ENCODE measurements at regions not wholly inside any gene's neighbourhood (a gene's known extent, or its start where the extent isn't known, plus 50 kb on each side); places are given as distances from the start of the nearest gene placed in this dataset.
A peak's percentile ranks its signal among the peaks of the same experiment; 100 is the strongest.

DNA sequence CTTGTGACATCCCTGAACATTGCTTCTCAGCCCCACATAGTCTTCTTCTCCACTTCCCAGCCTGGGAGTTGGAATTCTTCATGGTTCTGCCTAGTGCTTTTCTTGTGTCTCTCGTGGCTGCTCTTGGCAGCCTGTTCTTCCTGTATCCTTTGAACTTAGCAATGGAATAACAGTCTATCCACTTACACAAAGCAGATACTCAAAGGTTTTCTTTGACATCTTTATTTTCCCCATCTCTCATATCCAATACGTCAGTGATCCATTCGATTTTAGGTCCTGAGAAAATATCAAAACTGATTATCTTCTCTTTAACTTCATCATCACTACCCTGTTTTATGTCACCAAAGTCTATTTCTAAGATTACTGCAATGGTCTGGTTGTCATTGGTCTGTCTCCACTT, 1091.2 kb upstream of the PIK3C3 start:
- H3K36me3 ChIP-seq, result no peaks in the 10 kb centered on the region
- H3K9me3 ChIP-seq (ENCODE audit: low read depth), result no peaks in the 10 kb centered on the region
- H3K27me3 ChIP-seq, result no peaks in the 10 kb centered on the region
- H3K4me1 ChIP-seq (ENCODE audit: low read depth), result no peaks in the 10 kb centered on the region
- no peak for DNase-seq (ENCODE audit: low read depth in 1 of 2, low spot score in 1 of 2)
- H3K27ac ChIP-seq, result no peak overlapping the region
- TF ChIP-seq, protein P1, sequence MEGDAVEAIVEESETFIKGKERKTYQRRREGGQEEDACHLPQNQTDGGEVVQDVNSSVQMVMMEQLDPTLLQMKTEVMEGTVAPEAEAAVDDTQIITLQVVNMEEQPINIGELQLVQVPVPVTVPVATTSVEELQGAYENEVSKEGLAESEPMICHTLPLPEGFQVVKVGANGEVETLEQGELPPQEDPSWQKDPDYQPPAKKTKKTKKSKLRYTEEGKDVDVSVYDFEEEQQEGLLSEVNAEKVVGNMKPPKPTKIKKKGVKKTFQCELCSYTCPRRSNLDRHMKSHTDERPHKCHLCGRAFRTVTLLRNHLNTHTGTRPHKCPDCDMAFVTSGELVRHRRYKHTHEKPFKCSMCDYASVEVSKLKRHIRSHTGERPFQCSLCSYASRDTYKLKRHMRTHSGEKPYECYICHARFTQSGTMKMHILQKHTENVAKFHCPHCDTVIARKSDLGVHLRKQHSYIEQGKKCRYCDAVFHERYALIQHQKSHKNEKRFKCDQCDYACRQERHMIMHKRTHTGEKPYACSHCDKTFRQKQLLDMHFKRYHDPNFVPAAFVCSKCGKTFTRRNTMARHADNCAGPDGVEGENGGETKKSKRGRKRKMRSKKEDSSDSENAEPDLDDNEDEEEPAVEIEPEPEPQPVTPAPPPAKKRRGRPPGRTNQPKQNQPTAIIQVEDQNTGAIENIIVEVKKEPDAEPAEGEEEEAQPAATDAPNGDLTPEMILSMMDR (IDR thresholded peaks at IDR 0.05; ENCODE audit: low read depth, low read length), result no peak
- no peak overlapping the region for H3K4me3 ChIP-seq

GRCh38 chr18:40860189-40860588, 1094.8 kb upstream of the PIK3C3 start:
- Histone ChIP-seq H3K36me3 (no peaks in the 10 kb centered on the region), H3K27ac (no peak overlapping the region), H3K27me3 (no peaks in the 10 kb centered on the region), H3K9me3 (ENCODE audit: low read depth) (no peaks in the 10 kb centered on the region), H3K4me3 (no peak overlapping the region), H3K4me1 (ENCODE audit: low read depth) (peaks cover 4% of the 10 kb centered on the region)
- TF ChIP-seq, protein P1 (IDR thresholded peaks at IDR 0.05; ENCODE audit: low read depth, low read length), result no peak
- DNase-seq (ENCODE audit: low read depth in 1 of 2, low spot score in 1 of 2), result no peak

- H3K27me3 ChIP-seq, result no peaks in the 10 kb centered on the region
- DNase-seq (ENCODE audit: low read depth in 1 of 2, low spot score in 1 of 2), result no peak
- TF ChIP-seq, protein P1 (IDR thresholded peaks at IDR 0.05; ENCODE audit: low read depth, low read length), result no peak
- H3K4me3 ChIP-seq, result no peak overlapping the region
- peaks cover 4% of the 10 kb centered on the region for H3K4me1 ChIP-seq (ENCODE audit: low read depth)
- no peak overlapping the region for H3K27ac ChIP-seq
- H3K36me3 ChIP-seq, result no peaks in the 10 kb centered on the region
- H3K9me3 ChIP-seq (ENCODE audit: low read depth), result no peaks in the 10 kb centered on the region
These were observed 1099.4 kb upstream of the PIK3C3 start for GRCh38 chr18:40855661-40856060.

GRCh38 chr18:40852406-40852805, 1102.6 kb upstream of the PIK3C3 start:
- no peak for DNase-seq (ENCODE audit: low read depth in 1 of 2, low spot score in 1 of 2)
- no peaks in the 10 kb centered on the region for H3K36me3 ChIP-seq
- no peaks in the 10 kb centered on the region for H3K27me3 ChIP-seq
- no peak overlapping the region for H3K27ac ChIP-seq
- no peaks in the 10 kb centered on the region for H3K9me3 ChIP-seq (ENCODE audit: low read depth)
- no peak overlapping the region for H3K4me3 ChIP-seq
- TF ChIP-seq, protein P1 (IDR thresholded peaks at IDR 0.05; ENCODE audit: low read depth, low read length), result no peak
- H3K4me1 ChIP-seq (ENCODE audit: low read depth), result peaks cover 4% of the 10 kb centered on the region

DNA sequence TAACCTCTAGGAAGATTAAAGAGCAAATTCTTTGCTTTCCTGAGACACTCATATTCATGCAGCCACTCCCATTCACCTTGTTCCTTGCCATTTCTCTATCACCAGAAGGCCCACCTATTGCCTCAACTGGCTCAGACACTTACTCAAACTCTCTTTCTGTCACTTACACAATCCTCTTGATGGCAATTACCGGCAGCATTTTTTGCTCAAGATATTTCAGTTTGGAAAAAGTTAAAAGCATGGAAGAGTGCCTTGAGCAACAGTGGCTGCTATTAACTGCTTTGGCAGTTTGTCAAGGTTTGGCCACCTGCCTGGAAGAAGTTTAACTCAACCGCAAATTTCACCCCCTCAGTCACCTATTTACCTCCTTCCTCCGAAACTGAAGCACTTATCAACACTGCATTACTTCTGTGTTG, 1104.0 kb upstream of the PIK3C3 start:
- Histone ChIP-seq H3K4me3 (no peak overlapping the region), H3K27ac (no peak overlapping the region), H3K9me3 (ENCODE audit: low read depth) (no peaks in the 10 kb centered on the region), H3K4me1 (ENCODE audit: low read depth) (peaks cover 4% of the 10 kb centered on the region), H3K27me3 (no peaks in the 10 kb centered on the region), H3K36me3 (no peaks in the 10 kb centered on the region)
- peak in 1 of 2 donors; percentile 72 for DNase-seq (ENCODE audit: low read depth in 1 of 2, low spot score in 1 of 2)
- TF ChIP-seq, protein P1 (IDR thresholded peaks at IDR 0.05; ENCODE audit: low read depth, low read length), result no peak

DNA sequence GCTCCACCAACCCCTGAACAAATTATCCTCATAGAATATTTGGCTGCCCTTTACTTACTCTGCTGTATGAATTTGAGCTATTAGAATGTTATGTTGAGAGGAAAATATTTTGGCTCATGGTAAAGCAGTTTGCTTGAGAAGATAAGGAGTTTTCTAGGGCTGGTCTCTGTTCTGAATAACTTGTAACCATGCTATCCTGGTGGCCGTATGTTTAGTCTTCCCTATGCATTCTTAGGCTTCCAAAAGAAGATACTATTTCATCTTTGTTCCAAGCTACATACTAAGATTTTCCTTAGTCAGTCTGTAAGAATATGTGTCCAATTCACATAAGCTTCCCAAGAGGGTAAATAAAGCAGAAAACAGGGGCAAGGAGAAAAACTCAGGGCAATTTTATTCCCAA, 1105.1 kb upstream of the PIK3C3 start:
- no peak overlapping the region for H3K27ac ChIP-seq
- no peaks in the 10 kb centered on the region for H3K4me1 ChIP-seq (ENCODE audit: low read depth)
- TF ChIP-seq, protein P1 (IDR thresholded peaks at IDR 0.05; ENCODE audit: low read depth, low read length), result no peak
- no peaks in the 10 kb centered on the region for H3K27me3 ChIP-seq
- peak in 1 of 2 donors; percentile 62 for DNase-seq (ENCODE audit: low read depth in 1 of 2, low spot score in 1 of 2)
- no peak overlapping the region for H3K4me3 ChIP-seq
- H3K9me3 ChIP-seq (ENCODE audit: low read depth), result no peaks in the 10 kb centered on the region
- H3K36me3 ChIP-seq, result no peaks in the 10 kb centered on the region

Data from cardiac muscle cell (in vitro differentiated cells and primary cell).